ENCODE measurements at regions not wholly inside any gene's neighbourhood (a gene's known extent, or its start where the extent isn't known, plus 50 kb on each side); places are given as distances from the start of the nearest gene placed in this dataset.

DNA sequence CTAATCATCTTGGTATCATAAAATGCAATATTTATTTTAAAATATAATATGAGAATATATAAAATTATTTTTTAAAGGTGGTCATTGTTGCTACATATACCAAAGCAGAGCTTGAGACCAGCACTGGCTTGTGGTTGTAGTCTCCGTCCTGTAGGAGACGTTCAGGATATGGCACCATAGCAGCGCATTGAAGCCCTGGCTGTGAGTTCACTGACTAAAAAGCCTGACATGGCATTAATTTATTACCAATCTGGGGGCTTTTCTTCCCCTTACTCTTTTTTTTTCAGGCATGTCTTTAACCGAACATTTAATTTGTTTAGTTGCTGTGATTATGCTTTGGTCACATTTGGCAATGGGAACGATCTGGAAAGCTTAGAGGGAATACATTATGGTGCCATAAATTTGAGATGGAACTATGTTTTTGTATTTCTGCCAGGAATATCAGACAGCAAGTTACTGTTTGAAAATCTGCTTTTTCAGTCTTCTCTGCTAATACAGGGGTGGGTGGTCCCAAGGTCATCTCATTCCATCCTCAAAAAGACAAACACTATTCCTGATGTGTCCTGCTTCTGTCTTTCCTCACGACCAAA lies 108.5 kb downstream of the ZIC4 start:
- TF ChIP-seq, protein P1, sequence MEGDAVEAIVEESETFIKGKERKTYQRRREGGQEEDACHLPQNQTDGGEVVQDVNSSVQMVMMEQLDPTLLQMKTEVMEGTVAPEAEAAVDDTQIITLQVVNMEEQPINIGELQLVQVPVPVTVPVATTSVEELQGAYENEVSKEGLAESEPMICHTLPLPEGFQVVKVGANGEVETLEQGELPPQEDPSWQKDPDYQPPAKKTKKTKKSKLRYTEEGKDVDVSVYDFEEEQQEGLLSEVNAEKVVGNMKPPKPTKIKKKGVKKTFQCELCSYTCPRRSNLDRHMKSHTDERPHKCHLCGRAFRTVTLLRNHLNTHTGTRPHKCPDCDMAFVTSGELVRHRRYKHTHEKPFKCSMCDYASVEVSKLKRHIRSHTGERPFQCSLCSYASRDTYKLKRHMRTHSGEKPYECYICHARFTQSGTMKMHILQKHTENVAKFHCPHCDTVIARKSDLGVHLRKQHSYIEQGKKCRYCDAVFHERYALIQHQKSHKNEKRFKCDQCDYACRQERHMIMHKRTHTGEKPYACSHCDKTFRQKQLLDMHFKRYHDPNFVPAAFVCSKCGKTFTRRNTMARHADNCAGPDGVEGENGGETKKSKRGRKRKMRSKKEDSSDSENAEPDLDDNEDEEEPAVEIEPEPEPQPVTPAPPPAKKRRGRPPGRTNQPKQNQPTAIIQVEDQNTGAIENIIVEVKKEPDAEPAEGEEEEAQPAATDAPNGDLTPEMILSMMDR (IDR thresholded peaks at IDR 0.05; ENCODE audit: low read depth, low read length, poor library complexity, severe bottlenecking) = no peak
- TF ChIP-seq EZH2phosphoT487 (IDR thresholded peaks at IDR 0.05; ENCODE audit: borderline replicate concordance, low read length) = no peak

All from DOHH2 (cell line).